Peyer's patch (tissue), 4 donors: ENCODE measurements at regions not wholly inside any gene's neighbourhood (a gene's known extent, or its start where the extent isn't known, plus 50 kb on each side); places are given as distances from the start of the nearest gene placed in this dataset.

Experiments used
- CTCF ChIP-seq, 6 experiments: fragments of 450-650 bp in 4 of 6; fragments of 200-600 bp in 2 of 6; sonication (generic) in 1 of 6; IDR thresholded peaks; one replicate each; pipeline ENCODE4 v1.5.1; 2017 to 2019; ENCODE audit warnings: antibody characterized with exemption in 6 of 6, mild to moderate bottlenecking in 3 of 6, moderate library complexity in 1 of 6
- POLR2A ChIP-seq, 2 donors: fragments of 450-650 bp; IDR thresholded peaks; one replicate each; pipeline ENCODE4 v1.5.1; 2017; ENCODE audit warnings: antibody characterized with exemption in 2 of 2, mild to moderate bottlenecking in 2 of 2, moderate library complexity in 2 of 2

- no peak for TF ChIP-seq CTCF (IDR thresholded peaks at IDR 0.05)
- no peak for TF ChIP-seq POLR2A (IDR thresholded peaks at IDR 0.05)
These were observed 177.2 kb downstream of the FOXL1 start for GRCh38 chr16:86755571-86756006.
